GM12864 (cell line): ENCODE measurements at regions not wholly inside any gene's neighbourhood (a gene's known extent, or its start where the extent isn't known, plus 50 kb on each side); places are given as distances from the start of the nearest gene placed in this dataset.

Experiments used
- DNase-seq: peaks from one replicate; pipeline ENCODE4 v3.0.0-alpha.2; 2011; ENCODE audit warnings: low read depth
- H3K4me3 ChIP-seq: 2 replicates; pipeline ENCODE4 v1.5.1; 2011; ENCODE audit warnings: mild to moderate bottlenecking, low read depth, low read length, control low read depth
- CTCF ChIP-seq: IDR thresholded peaks from 2 replicates; pipeline ENCODE4 v1.5.1; 2011; ENCODE audit warnings: low read depth, mild to moderate bottlenecking, moderate library complexity, low read length, control low read depth, inconsistent platforms; ENCODE audit errors: missing control alignments

GRCh38 chr13:64075543-64076271 lies 2660.1 kb upstream of the PCDH20 start:
- no peak overlapping the region for H3K4me3 ChIP-seq
- no peak for DNase-seq
- no peak for TF ChIP-seq CTCF

GRCh38 chr13:64074971-64075474 lies 2659.4 kb upstream of the PCDH20 start:
- no peak overlapping the region for H3K4me3 ChIP-seq
- no peak for TF ChIP-seq CTCF
- DNase-seq = no peak

- H3K4me3 ChIP-seq = no peak overlapping the region
- TF ChIP-seq CTCF = no peak
- DNase-seq = no peak
Measured at GRCh38 chr13:64073203-64073602, 2657.6 kb upstream of the PCDH20 start.

- DNase-seq = no peak
- TF ChIP-seq CTCF = no peak
- H3K4me3 ChIP-seq = no peak overlapping the region
Measured at GRCh38 chr13:64071352-64071751, 2655.7 kb upstream of the PCDH20 start.

GRCh38 chr13:64069892-64070291 lies 2654.2 kb upstream of the PCDH20 start:
- no peak overlapping the region for H3K4me3 ChIP-seq
- TF ChIP-seq CTCF = no peak
- no peak for DNase-seq

- DNase-seq = no peak
- H3K4me3 ChIP-seq = no peak overlapping the region
Measured at GRCh38 chr13:64066711-64067110, 2651.1 kb upstream of the PCDH20 start.

More at GRCh38 chr13:64066711-64067110, 2651.1 kb upstream of the PCDH20 start:
- no peak for TF ChIP-seq CTCF
